Fibroblast of peridontal ligament (primary cell): ENCODE measurements at regions not wholly inside any gene's neighbourhood (a gene's known extent, or its start where the extent isn't known, plus 50 kb on each side); places are given as distances from the start of the nearest gene placed in this dataset.
"Not testable (repeated sequence)": the region's sequence is repeated elsewhere in the genome, so short reads cannot be mapped to it uniquely, and the experiment has no call there.

Experiments used
- DNase-seq: peaks from one replicate; pipeline ENCODE4 v3.0.0-alpha.2; 2010; ENCODE audit errors: extremely low read depth

- DNase-seq: no peak
These were observed 136.7 kb downstream of the FGF10 start for GRCh38 chr5:44252545-44252944.

- peak; percentile 1 for DNase-seq
These were observed 142.2 kb downstream of the FGF10 start for GRCh38 chr5:44246986-44247385.

GRCh38 chr5:44245935-44246334, 143.3 kb downstream of the FGF10 start:
- no peak for DNase-seq

- DNase-seq: no peak
These were observed 146.4 kb downstream of the FGF10 start for GRCh38 chr5:44242791-44243190.

- DNase-seq: no peak
These were observed 153.2 kb downstream of the FGF10 start for GRCh38 chr5:44236040-44236439.

- no peak for DNase-seq
These were observed 155.5 kb downstream of the FGF10 start for GRCh38 chr5:44233691-44234090.

- no peak for DNase-seq
These were observed 163.7 kb downstream of the FGF10 start for GRCh38 chr5:44225231-44226160.

- DNase-seq: no peak
These were observed 189.8 kb downstream of the FGF10 start for GRCh38 chr5:44199408-44199807.

GRCh38 chr5:44189255-44189654, 200.0 kb downstream of the FGF10 start:
- DNase-seq: no peak

- DNase-seq: no peak
These were observed 201.2 kb downstream of the FGF10 start for GRCh38 chr5:44187973-44188372.

GRCh38 chr5:44183753-44184152, 205.5 kb downstream of the FGF10 start:
- no peak for DNase-seq

GRCh38 chr5:44183312-44183711, 205.9 kb downstream of the FGF10 start:
- DNase-seq: no peak

- DNase-seq: no peak
These were observed 210.8 kb downstream of the FGF10 start for GRCh38 chr5:44178414-44178813.

- no peak for DNase-seq
These were observed 221.7 kb downstream of the FGF10 start for GRCh38 chr5:44167540-44167939.

GRCh38 chr5:44160369-44160768, 228.9 kb downstream of the FGF10 start:
- DNase-seq: no peak

GRCh38 chr5:44150075-44150723, 239.0 kb downstream of the FGF10 start:
- DNase-seq: no peak

GRCh38 chr5:44117947-44118346, 271.3 kb downstream of the FGF10 start:
- not testable (repeated sequence) for DNase-seq

GRCh38 chr5:44108232-44108631, 281.0 kb downstream of the FGF10 start:
- not testable (repeated sequence) for DNase-seq

- DNase-seq: no peak
These were observed 289.6 kb downstream of the FGF10 start for GRCh38 chr5:44099643-44100042.

GRCh38 chr5:44089424-44090144, 299.6 kb downstream of the FGF10 start:
- DNase-seq: no peak

- no peak for DNase-seq
These were observed 304.1 kb downstream of the FGF10 start for GRCh38 chr5:44085083-44085482.

- not testable (repeated sequence) for DNase-seq
These were observed 314.7 kb downstream of the FGF10 start for GRCh38 chr5:44074547-44074946.
